HG02938 (cell line): ENCODE measurements at regions not wholly inside any gene's neighbourhood (a gene's known extent, or its start where the extent isn't known, plus 50 kb on each side); places are given as distances from the start of the nearest gene placed in this dataset.

ENCODE experiments used
- ATAC-seq: cut with Tn5 transposase; IDR thresholded peaks from one replicate; pipeline ENCODE4 v1.9.1; 2021; ENCODE audit warnings: mild to moderate bottlenecking, moderate library complexity; ENCODE audit not compliant: unreplicated experiment

DNA sequence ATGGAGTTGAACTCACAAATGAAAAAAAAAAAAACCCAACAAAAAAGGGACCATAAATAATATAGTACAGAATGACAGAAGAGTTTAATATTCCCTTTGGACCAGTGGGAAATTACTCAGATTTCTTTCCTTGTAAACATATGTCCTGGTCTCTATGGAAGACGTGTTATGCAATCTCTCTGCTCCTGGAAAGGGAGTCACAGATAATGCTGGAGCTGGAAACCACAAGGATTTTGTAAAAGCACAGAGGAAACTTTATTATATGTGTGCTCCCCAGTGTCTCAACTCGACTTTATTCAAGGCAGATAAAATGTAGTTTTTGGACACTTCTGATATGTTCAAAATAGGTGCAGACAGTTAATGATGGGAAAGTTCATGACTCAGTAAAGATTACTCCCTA lies 88.1 kb upstream of the ZFP64 start:
- ATAC-seq = no peak

DNA sequence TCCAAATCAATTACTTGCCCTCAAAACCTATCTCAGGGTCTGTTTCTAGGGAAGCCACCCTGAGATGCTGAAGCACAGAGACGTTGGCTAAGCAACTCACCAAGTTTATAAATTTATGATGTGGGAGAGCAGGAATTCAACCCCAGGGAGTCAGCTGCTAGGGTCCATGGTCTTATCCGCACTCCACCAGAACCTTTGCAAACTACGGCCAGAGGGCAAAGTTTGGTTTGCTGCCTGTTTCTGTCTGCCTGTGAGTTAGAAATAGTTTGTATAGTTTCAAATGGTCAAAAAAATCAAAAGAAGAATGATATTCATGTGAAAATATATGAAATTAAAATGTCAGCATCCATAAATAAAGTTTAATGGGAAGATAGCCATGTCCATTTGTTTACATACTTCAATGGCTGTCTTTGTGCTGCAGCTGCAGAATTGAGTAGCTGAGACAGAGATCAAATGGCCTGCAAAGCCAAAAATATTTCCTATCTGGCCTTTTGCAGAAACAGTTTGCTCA lies 83.7 kb upstream of the ZFP64 start:
- no peak for ATAC-seq

DNA sequence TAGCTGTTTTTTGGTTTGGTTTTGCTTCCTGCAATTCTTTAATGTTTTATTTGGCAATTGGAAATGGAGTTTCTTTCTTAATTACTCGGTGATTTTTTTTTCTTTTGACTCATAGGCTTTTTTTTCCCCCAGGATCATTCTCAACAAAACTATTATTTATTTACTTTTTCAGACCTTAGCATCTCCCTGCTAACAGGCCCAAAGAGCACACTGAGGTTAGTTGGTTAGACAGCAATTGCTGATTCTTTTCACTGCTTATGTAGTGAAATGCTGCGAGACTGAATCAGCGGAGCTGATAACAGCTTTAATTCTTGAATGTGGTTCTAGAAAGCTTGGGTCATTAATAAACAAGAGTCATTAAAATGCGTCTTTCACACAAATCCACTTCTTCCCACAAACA lies 79.1 kb upstream of the ZFP64 start:
- ATAC-seq = no peak

DNA sequence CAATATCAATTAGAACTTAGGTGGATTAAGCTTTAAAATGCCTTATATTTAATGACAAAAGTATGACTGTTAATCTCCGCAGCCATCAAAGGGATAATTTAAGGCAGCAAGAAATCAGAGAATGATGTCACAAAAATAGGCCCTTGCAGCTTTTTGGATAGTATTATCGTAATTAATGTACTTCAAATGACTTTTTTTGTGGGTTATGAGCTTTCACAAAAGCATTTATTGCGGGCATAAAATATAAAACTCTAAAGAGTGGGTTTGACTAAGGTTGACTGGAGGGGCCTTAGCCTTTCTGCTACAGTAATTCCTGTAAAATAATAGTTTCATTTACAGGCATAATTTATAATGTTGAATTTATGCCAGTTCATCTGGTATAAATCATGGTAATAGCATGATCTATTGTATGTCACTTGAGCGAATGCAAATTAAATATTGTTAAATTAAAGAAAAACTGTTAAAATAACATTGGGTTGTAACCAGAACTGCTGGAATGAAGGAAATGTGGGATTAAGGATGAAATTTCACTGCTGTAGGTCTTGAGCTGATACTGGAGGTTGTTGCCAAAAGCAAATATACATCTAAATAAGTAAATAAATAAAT lies 78.5 kb upstream of the ZFP64 start:
- no peak for ATAC-seq

DNA sequence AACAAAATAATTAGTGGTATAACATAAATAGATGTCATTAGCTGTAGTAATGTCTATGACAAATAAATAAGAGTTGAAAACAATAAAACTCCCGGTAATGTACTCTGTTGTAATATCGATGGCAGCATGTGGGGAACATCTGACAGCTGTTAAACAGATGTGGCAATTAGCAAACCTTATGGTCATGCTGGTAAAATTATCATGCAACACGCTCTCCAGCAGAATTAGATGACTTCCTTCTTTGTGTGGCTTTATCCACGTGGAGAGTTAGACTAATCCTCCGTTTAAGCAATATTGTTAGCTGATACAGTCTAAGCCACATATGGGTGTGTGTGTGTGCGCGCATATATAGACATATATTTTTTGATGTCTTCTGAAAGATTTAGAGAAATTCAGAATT lies 77.7 kb upstream of the ZFP64 start:
- no peak for ATAC-seq

DNA sequence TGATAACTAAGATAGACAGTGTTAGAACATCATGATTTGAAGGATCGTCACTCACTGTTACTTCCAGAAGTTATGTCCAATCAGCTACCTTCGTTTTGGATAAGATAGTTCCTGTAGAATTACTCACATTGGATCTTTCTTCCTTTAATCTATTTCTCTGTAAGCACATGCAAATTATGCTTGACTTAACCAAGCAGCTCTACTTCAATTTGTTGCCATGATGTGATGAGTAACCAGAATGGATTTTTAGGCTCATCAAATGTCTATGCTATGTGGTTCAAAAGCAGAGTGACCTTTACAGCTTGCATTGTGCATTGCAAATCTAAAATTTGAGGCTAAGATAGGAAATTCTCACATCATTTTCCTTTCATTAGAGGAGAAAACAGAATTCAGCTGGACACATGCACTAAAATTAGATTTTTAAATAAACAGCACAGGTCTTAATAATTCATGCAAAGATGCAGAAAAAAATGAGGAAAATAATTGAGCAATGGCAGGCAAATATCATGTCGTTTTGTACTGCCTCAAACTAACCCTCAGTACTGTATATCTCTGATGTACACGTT lies 76.7 kb upstream of the ZFP64 start:
- ATAC-seq = no peak

DNA sequence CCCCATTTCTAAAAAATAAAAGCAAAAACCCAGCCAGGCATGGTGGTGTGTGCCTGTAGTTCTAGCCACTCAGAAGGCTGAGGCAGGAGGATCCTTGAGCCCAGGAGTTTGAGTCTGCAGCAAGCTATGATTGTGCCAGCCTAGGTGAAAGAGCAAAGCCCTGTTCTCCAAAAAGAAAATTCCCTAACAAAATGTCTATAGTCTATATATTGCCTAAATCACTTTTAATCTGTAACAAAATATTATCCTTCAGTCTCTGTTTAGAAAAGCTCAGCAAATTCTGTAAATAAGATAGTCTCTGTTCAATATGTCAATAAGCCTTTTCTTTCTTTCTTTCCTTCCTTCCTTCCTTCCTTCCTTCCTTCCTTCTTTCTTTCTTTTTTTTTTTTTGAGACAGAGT lies 75.8 kb upstream of the ZFP64 start:
- ATAC-seq = no peak

DNA sequence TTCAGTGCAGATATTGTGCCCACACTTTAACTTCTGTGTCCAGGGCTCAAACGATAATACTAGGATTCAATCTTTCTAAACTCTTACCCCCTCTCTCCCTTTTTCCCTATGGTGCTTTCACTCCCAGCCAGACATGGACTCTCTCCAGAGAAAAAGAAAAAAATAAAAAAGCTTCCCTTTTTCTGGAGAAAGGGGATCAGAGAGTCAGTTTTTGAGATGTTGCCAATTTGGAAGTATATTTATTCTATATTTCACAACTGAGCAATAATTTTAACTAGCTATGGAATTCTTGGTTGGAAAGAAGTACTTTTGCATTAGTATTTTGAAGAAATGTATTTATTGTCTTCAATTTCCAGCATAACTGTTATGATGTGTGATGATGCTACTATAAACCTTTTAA lies 72.2 kb upstream of the ZFP64 start:
- no peak for ATAC-seq

DNA sequence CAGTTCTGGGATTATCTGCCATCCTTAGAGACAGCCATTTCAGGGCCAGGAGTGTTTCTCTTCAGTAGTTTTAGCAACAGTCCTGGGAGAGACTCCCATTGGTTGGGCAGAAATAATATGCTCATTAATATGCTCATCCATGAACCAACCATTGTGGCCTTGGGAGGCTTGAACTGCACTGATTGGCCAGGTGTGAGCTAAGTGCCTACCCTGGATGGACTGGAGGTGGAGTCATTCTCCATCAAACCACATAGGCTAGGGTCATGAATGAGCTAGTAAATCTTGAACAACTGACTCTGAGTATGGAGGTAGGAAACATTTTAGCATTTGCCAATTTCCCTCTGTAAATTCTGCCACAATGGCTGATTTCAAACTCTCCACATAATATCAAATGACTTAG lies 70.2 kb upstream of the ZFP64 start:
- ATAC-seq = no peak

DNA sequence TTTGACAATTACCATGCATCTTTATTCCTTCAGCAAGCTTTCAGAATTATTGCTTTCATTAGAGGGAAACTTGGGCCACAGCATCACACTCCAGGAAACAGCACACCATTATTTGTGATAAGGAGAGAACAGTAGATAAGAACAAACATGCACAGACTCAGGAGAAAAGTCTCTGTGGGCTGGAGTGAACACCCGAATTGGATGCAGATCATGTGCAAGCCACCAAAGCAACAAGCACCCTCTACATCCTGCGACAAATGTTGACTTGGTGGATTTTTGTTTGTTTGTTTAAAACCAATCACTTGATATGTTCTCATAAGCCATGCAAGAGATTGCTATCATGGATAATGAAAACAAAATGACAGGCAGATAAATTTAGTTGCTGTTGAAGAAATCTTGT lies 67.7 kb upstream of the ZFP64 start:
- no peak for ATAC-seq

DNA sequence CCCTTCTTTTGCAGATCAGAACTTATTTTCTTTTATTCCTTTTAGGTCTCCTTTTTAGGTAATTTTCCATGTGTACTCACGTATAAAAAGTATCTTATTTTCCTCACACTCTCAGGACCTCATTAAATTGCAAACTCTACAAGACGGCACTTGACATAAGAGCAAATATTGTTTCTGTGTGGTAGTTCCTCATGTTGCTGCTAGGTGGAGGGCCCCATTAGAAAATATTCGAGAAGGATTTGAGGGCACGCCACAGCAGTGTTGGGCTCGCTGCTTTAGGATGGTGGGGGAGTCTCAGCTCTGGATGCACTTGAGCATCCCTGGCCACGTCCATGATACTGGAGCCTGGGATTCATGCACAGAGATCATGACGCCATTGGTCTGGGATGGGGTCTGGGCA lies 64.9 kb upstream of the ZFP64 start:
- no peak for ATAC-seq

DNA sequence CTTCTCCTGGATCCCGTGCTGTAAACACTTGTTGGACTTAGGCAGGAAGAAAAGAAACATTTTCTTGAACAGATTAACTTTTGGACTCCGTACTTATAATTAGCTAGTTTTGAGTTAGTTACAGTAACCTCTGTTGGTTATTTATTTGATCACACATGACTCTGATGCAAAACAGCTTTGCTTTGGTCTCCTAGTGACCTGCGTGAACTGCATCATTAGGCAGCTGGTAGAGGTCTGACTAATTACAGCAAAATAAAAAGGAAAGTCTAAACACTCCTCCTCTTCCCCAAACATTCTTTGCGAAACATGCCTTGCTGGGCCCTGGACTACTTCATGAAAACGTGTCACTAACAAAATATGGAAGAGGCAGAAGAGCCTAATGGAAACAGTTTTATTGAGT lies 61.1 kb upstream of the ZFP64 start:
- no peak for ATAC-seq

DNA sequence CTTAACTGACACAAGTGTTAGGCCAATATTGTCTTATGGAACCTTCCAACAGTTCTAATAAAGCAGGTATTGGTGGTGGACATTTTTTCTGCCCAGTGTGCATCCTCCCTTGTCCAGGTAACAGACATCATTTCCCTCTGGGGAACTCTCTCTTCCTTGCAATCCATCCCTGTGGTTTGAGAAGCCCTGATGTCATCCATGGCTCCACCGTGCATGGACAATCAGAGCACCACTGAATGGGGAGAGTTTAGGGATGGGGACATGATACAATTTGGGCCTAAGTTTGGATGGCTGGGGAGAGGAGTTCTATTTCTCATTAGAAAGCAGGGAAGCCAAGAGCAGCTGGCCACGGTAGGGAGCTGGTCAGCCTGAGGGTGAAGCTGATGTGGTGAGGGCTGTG lies 60.2 kb upstream of the ZFP64 start:
- ATAC-seq = no peak

DNA sequence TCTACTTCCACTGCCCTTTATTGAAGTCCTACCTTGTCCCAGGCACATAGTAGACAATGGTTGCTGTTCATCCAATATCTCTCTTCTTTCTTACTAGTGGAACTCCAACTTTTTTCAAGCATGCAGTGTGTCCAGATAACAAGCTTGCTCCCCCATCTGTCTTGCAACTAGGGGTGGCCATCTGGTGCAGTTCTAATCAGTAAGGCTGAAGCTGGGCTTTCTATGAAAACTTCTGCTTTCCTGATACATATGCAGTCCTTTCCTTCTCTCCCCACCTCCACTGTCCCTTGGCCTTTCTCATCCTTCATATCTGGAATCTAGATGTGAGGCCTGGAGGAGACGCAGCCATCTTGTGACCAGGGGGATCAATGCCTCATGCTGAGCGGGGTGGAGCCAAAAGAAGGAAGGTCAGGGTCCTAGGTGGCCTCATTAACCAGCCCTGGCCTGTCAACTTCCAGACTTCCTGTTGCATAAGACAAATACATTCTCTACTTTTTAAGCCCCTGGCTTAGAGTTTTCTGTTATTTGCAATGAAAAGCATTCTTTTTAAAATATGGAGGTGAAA lies 59.6 kb upstream of the ZFP64 start:
- ATAC-seq = no peak

DNA sequence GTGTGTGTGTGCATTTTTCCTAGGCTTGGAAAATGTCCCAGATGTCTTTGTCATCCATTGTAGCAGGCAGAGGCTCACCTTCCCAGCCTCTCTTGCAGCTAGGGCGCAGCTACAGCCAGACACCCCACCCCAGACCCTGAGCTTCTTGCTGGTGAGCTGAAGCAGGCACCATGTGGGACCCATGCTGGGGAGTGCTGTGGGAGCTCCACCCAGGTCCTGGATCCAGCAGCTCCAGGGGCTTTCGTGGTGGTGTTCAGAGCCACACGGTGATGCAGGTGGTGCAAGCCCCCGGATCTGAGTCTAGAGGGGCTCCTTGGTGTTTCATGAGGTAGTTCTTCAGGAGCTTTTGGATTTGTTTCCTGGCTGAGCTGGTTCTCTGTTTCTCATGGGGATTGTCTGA lies 56.0 kb upstream of the ZFP64 start:
- no peak for ATAC-seq

DNA sequence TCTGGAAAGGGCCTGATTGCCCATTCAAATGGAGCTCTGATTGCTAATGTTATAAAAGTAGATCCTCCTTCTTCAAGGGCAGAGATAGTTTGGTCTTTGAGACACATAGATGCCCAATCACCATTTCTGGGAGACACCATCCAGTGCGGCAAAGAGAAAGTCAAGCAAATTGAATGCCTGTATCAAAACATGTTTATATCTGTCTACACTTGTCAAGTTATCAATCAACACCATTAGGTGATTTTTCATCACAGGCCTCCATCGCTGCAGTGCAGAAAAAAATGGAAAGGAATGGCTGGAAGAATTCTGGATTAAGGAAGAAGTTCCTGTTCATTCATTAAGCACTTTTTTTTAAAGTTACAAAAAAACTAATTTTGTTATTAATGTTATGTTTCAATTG lies 54.8 kb upstream of the ZFP64 start:
- no peak for ATAC-seq

DNA sequence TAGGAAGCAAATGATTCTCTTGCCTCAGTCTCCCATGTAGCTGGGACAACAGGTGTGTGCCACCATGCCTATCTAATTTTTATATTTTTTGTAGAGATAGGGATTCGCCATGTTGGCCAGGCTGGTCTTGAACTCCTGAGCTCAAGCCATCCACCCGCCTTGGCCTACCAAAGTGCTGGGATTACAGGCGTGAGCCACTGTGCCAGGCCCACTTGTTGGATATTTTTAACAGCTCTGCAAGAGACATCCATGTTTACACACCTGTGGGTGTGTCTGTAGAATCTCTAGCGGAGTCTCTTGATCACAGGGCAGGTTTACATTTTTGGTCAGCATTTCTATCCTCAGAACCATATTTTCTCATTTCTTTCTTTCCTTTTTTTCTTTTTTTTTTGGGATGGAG lies 53.1 kb upstream of the ZFP64 start:
- ATAC-seq = no peak

DNA sequence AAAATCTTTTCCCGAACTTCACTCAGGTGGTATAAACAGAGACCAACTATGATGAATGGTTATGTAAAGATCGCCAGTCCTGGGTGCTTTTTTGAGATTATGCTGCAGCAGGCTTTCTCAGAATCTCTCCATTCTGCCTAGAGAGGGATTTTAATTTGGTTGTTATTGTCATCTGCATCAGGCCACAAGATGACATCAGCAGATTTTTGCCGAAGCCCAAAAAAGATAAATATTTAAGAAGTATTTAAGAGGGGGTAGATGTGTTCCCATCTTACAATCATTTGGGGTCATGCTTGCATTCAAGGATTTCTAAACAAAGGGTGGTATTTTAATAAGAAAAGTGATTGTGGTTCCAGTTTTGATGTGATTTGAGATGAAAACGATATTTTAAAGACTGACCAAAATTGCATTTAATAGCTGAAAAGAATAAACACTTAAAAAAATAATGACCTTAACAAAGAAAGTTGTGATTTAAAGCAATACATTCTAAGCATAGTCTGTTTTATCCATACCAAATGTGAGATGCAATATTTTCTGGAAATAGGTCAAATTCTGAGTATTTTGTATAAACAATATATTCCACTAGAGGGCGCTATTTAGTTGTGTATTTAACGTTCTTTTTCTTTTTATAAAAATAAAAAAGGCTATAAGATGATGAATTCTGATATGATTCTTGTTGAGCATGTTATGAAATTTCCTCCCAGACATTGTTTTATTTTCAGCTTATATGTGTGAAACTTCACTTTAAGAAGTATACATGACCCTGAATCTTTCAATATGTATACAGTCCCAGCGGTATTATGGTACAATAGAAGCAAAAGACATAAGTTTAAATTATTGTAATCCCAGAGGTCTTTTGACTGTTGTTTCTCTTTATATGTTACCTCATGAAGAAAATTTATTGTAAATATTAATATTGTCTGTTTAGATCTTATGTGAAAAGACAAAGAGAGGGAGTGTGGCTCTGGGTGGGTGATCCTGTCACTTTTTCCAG lies 51.0 kb upstream of the ZFP64 start:
- ATAC-seq = no peak
